ENCODE measurements at regions not wholly inside any gene's neighbourhood (a gene's known extent, or its start where the extent isn't known, plus 50 kb on each side); places are given as distances from the start of the nearest gene placed in this dataset.
A peak's percentile ranks its signal among the peaks of the same experiment; 100 is the strongest.

DNA sequence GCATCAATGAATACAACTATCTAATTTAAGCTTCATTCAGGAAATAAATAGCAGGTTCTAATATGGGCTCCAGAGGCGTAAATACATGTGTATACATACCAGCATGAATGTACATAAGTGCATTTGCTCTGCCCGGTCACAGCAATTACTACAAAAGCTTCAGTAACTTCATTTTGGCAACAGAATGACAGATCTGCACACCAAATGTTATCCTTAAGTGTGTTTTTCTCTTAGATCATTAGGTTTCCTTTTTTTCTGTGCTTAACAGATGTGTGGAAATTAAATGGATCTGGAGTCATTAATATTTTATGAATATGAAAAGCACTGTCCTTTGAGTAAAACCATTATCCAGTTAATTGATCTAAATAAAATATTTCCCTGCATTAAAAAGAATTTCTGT lies 159.0 kb upstream of the MEOX2 start:
- DNase-seq (ENCODE audit: low read depth in 2 of 2): no peak
- Histone ChIP-seq H3K27ac (ENCODE audit: insufficient read depth, low read length) (no peak overlapping the region), H3K4me2 (ENCODE audit: extremely low read depth, insufficient read depth, low read length) (no peak overlapping the region), H3K9ac (ENCODE audit: insufficient read depth, low read length) (no peak overlapping the region), H3K4me3 (replicated peaks in 1 of 4; ENCODE audit: control extremely low read depth in 1 of 4, insufficient read depth in 1 of 4, low read depth in 3 of 4, low read length in 4 of 4) (no peak overlapping the region), H3K79me2 (ENCODE audit: control insufficient read depth, insufficient read depth, low read length) (no peaks in the 10 kb centered on the region), H3K9me3 (ENCODE audit: control insufficient read depth, insufficient read depth, low read depth, low read length) (no peaks in the 10 kb centered on the region), H3K4me1 (ENCODE audit: control insufficient read depth, extremely low read depth, insufficient read depth, low read length) (no peaks in the 10 kb centered on the region), H4K20me1 (ENCODE audit: control insufficient read depth, extremely low read depth, insufficient read depth, low read length) (no peaks in the 10 kb centered on the region), H3K27me3 (ENCODE audit: control insufficient read depth, insufficient read depth, low read length) (no peaks in the 10 kb centered on the region), H2AFZ (ENCODE audit: low read length) (no peak overlapping the region), H3K36me3 (ENCODE audit: control insufficient read depth, insufficient read depth, low read length) (no peaks in the 10 kb centered on the region)
- no peak for TF ChIP-seq EZH2 (IDR thresholded peaks at IDR 0.05; ENCODE audit: low read length, missing control alignments)
- TF ChIP-seq CTCF (conservative IDR thresholded peaks at IDR 0.05 in 1 of 2, IDR thresholded peaks at IDR 0.05 in 1 of 2; ENCODE audit: low read depth in 1 of 2, low read length in 2 of 2): no peak

DNA sequence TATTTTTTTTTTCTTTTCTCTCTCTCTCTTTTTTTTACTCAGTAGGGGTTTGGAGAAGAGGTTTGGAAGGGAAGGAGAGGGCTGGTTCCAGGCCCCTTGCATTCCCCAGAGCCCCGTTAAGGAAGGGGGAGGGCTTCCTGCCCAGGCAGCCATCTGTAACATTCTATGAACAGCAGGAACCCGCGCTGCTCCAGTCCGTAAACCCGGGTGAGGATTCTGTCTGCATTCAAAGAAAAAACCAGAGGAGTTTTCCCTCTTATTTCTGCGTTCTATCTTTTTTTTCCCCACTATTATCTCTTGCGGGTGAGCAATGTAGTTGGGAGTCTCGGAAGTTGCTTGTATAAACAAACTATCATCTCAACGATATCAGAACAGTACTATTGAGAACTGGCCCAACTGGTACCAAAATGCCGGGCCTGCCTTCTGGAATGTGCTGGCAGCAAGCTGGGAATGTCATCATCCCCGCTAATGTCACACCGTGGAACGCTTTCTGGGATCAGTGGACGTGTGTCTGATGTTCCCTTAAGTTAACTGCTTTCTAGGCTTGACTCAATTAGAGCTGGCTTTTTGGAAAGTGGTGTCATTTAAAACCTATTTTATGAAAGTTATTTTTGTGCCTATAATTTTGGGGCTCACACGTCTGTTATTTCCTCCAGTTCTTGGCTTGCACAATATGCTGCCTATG lies 153.1 kb upstream of the MEOX2 start:
- H3K36me3 ChIP-seq (ENCODE audit: control insufficient read depth, insufficient read depth, low read length): no peaks in the 10 kb centered on the region
- no peaks in the 10 kb centered on the region for H3K9me3 ChIP-seq (ENCODE audit: control insufficient read depth, insufficient read depth, low read depth, low read length)
- H3K27ac ChIP-seq (ENCODE audit: insufficient read depth, low read length): peak overlapping the region; percentile 16
- no peak overlapping the region for H3K9ac ChIP-seq (ENCODE audit: insufficient read depth, low read length)
- H4K20me1 ChIP-seq (ENCODE audit: control insufficient read depth, extremely low read depth, insufficient read depth, low read length): no peaks in the 10 kb centered on the region
- peak overlapping the region; percentile 0 to 65 (median 36) for H3K4me3 ChIP-seq (replicated peaks in 1 of 4; ENCODE audit: control extremely low read depth in 1 of 4, insufficient read depth in 1 of 4, low read depth in 3 of 4, low read length in 4 of 4)
- H3K4me2 ChIP-seq (ENCODE audit: extremely low read depth, insufficient read depth, low read length): peak overlapping the region; percentile 71
- H2AFZ ChIP-seq (ENCODE audit: low read length): peak overlapping the region; percentile 76
- no peaks in the 10 kb centered on the region for H3K27me3 ChIP-seq (ENCODE audit: control insufficient read depth, insufficient read depth, low read length)
- H3K4me1 ChIP-seq (ENCODE audit: control insufficient read depth, extremely low read depth, insufficient read depth, low read length): no peaks in the 10 kb centered on the region
- H3K79me2 ChIP-seq (ENCODE audit: control insufficient read depth, insufficient read depth, low read length): no peaks in the 10 kb centered on the region
- DNase-seq (ENCODE audit: low read depth in 2 of 2): peak in 1 of 2 donors; percentile 39
- TF ChIP-seq CTCF (conservative IDR thresholded peaks at IDR 0.05 in 1 of 2, IDR thresholded peaks at IDR 0.05 in 1 of 2; ENCODE audit: low read depth in 1 of 2, low read length in 2 of 2) (no peak), EZH2 (IDR thresholded peaks at IDR 0.05; ENCODE audit: low read length, missing control alignments) (no peak)

- no peaks in the 10 kb centered on the region for H4K20me1 ChIP-seq (ENCODE audit: control insufficient read depth, extremely low read depth, insufficient read depth, low read length)
- TF ChIP-seq EZH2 (IDR thresholded peaks at IDR 0.05; ENCODE audit: low read length, missing control alignments): no peak
- TF ChIP-seq CTCF (conservative IDR thresholded peaks at IDR 0.05 in 1 of 2, IDR thresholded peaks at IDR 0.05 in 1 of 2; ENCODE audit: low read depth in 1 of 2, low read length in 2 of 2): no peak
- H3K4me3 ChIP-seq (replicated peaks in 1 of 4; ENCODE audit: control extremely low read depth in 1 of 4, insufficient read depth in 1 of 4, low read depth in 3 of 4, low read length in 4 of 4): no peak overlapping the region
- no peak overlapping the region for H3K9ac ChIP-seq (ENCODE audit: insufficient read depth, low read length)
- no peak overlapping the region for H2AFZ ChIP-seq (ENCODE audit: low read length)
- no peaks in the 10 kb centered on the region for H3K79me2 ChIP-seq (ENCODE audit: control insufficient read depth, insufficient read depth, low read length)
- H3K27me3 ChIP-seq (ENCODE audit: control insufficient read depth, insufficient read depth, low read length): no peaks in the 10 kb centered on the region
- H3K27ac ChIP-seq (ENCODE audit: insufficient read depth, low read length): no peak overlapping the region
- no peaks in the 10 kb centered on the region for H3K9me3 ChIP-seq (ENCODE audit: control insufficient read depth, insufficient read depth, low read depth, low read length)
- no peaks in the 10 kb centered on the region for H3K36me3 ChIP-seq (ENCODE audit: control insufficient read depth, insufficient read depth, low read length)
- no peaks in the 10 kb centered on the region for H3K4me1 ChIP-seq (ENCODE audit: control insufficient read depth, extremely low read depth, insufficient read depth, low read length)
- DNase-seq (ENCODE audit: low read depth in 2 of 2): no peak
- no peak overlapping the region for H3K4me2 ChIP-seq (ENCODE audit: extremely low read depth, insufficient read depth, low read length)
Measured at GRCh38 chr7:15838265-15838664, 151.8 kb upstream of the MEOX2 start.
